Posterior cingulate gyrus (tissue), 11 donors: ENCODE measurements at regions not wholly inside any gene's neighbourhood (a gene's known extent, or its start where the extent isn't known, plus 50 kb on each side); places are given as distances from the start of the nearest gene placed in this dataset.

Experiments
- DNase-seq, 10 donors: peaks; one replicate each; pipeline versions ENCODE4 v3.0.0 to v3.0.0-alpha.2; 2020 to 2021; ENCODE audit warnings: mixed read lengths in 3 of 10
- intact Hi-C: fragments of 100-400 bp; cut with DNase I; formaldehyde crosslinking; loops from one replicate; pipeline ENCODE4 v1.15.1; 2023

GRCh38 chr4:151600432-151600831 is 160.4 kb downstream of the GATB start:
- DNase-seq: no peak
- intact Hi-C loops: loop anchor here (10.0 kb wide), 2 partner anchors 236 to 486 kb away; no protein-coding TSS in a partner anchor

GRCh38 chr4:151603377-151603776 is 157.4 kb downstream of the GATB start:
- intact Hi-C loops: loop anchor here (10.0 kb wide), 2 partner anchors 239 to 489 kb away; no protein-coding TSS in a partner anchor
- DNase-seq: no peak

GRCh38 chr4:151604238-151604637 is 156.6 kb downstream of the GATB start:
- intact Hi-C loops: loop anchor here (10.0 kb wide), 2 partner anchors 239 to 489 kb away; no protein-coding TSS in a partner anchor
- DNase-seq: no peak

DNA sequence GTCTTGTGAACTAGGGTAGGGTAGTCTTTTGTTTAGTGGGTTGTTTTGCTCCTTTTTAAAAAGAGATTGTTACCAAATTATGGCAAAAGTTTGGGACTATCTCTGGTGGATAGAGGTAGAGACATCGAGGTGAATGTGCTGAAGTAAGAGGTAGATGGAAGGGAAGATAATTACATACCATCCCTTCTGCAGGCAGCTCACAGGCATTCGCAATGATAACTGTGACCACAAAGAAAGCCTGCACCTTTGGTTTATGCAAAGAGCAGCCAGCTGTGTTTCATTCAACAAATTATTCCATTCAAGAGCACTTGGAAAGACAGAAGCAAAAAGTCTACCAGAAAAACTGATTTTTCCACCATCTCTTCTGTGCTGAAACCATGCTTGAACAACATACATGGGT is 155.6 kb downstream of the GATB start:
- intact Hi-C loops: loop anchor here (10.0 kb wide), 2 partner anchors 240 to 490 kb away; no protein-coding TSS in a partner anchor
- no peak for DNase-seq

DNA sequence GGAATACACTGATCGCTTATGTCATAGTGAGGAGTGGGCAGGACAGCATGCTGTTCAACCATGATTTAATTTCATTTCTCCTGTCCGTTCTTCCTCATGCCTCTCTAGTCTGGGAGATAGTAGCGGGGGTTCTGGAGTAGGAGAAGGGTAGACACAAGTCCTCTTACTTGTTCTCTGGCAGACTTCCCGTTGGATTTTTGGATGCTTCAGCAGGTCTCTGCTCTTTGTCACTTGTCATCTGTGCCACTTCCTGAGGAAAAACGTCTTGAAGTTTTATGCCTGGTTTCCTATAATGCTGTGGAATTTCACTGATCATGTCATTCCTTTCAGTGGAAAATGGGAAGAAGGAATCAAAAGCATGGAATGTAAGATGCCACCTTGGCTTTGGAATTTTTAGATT is 154.7 kb downstream of the GATB start:
- no peak for DNase-seq
- intact Hi-C loops: loop anchor here (10.0 kb wide), 2 partner anchors 241 to 491 kb away; no protein-coding TSS in a partner anchor

GRCh38 chr4:151610229-151610628 is 150.6 kb downstream of the GATB start:
- intact Hi-C loops: no loop called here
- no peak for DNase-seq

DNA sequence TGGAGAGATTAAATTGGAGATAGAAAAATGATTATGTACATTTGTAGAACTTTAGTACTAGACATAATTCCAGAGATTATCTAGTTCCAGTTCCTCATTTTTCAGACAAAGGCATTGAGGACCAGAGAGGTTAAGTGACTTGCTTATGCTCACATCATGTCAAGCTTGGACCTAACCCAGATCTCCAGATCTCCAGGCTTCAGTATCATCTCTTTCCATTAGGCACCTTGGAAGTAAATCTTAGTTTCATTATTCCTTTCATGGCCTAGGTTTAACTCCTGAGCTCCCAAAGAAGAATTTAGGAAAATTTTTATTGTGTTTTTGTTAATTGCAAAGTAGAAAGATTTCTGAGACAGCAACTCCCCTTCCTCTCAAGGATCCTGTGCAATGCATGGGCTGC is 148.8 kb downstream of the GATB start:
- intact Hi-C loops: no loop called here
- no peak for DNase-seq

DNA sequence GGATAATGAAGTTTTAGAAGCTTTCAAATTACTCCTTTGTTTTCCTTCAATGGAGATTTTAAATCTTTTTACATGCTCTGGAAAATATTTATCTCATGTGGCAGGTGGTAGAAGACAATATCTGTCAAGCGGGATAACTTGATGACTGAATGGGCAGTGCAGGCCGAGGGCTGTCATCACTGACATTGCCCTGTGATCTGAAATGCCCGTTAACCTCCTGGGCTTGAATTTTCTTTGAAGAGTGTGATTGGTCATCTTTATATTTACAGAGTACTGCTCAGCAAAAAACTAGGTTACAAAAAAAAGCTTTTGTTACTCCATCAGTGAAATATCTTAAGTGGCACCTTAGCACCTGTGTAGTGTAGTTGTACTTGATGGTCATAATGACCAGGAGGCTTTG is 147.5 kb downstream of the GATB start:
- intact Hi-C loops: no loop called here
- no peak for DNase-seq

GRCh38 chr4:151614561-151614960 is 146.2 kb downstream of the GATB start:
- intact Hi-C loops: no loop called here
- no peak for DNase-seq

DNA sequence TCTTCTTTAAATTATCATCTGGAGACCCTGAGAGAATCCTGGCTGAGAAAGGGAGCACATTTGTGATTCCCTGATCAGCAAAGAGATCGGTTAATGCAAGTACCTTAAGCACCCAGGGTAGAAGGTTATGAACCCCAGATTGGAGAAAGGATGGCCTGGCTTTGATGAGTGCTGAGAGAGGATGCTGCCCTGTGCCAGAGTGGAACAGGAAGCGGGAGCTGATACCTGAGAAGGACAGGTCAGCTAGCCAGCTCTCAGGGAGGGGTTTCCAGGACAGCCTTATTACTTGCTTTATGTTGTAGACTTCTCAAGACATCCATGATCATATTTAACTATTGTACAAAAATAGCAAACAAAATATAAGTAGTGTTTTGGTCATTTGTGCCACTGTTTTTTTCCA is 141.9 kb downstream of the GATB start:
- intact Hi-C loops: no loop called here

DNA sequence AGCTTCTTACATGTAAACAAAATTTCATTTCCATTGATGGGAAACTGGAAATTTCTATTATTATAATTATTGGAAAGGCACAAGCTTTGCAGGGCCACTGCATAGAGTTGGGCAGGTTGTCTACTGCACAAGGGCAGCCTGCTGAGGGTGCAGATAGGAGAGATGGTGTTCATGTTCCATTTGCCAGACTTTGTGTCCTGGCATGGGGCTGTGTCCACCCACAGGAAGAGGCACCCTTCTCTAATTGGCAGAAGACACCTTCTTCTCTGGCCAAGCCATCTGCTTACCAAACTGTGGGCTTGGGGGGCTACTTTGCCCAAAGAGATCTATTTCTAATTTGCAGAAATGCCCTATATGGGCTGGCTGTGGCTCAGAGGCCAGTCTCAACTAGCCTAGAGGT is 140.7 kb downstream of the GATB start:
- no peak for DNase-seq
- intact Hi-C loops: no loop called here

More for the DNA sequence above, 141.9 kb downstream of the GATB start:
- no peak for DNase-seq
